Activated CD4-positive, alpha-beta T cell treated with anti-CD3 and anti-CD28 coated beads for 4 hours (primary cell): ENCODE measurements at regions not wholly inside any gene's neighbourhood (a gene's known extent, or its start where the extent isn't known, plus 50 kb on each side); places are given as distances from the start of the nearest gene placed in this dataset.
"Not testable (repeated sequence)": the region's sequence is repeated elsewhere in the genome, so short reads cannot be mapped to it uniquely, and the experiment has no call there.

ENCODE experiments used
- DNase-seq, 2 donors: peaks; one replicate each; pipeline ENCODE4 v3.0.0-alpha.2; 2020

- not testable (repeated sequence) for DNase-seq
Observed at GRCh38 chr17:77562361-77562760, 396.1 kb upstream of the TNRC6C start.

DNA sequence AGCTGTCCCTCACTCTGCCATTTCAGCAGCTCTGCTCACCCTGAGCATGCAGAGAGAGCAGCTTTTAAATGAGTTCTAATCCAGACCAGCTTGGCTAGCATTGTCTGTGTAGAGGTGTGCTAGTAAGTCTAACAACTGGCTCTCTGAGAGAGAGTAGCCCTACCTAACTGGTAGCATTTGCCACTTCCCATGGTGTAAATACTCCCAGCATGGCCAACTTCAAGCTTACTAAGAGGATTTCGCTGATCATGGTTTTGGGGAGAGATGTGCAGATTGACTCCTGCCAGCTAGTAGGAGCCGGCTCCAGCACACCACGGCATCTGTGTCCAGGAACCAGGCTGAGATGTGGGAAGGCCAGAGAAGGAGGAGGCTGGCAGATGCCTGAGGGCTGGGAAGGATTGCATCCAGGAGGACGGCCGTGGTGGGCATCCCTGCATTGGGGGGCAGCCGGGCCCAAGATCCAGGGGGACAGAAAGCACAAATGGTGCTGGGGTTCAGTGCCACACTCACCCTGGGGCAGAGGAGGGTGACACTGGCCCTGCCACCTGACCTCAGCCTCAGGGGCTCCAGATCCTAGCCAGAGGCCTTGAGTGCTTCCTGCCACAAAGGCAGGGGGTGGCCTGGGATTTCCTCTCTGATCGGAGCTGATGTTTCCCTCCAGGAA lies 394.9 kb upstream of the TNRC6C start:
- no peak for DNase-seq

DNA sequence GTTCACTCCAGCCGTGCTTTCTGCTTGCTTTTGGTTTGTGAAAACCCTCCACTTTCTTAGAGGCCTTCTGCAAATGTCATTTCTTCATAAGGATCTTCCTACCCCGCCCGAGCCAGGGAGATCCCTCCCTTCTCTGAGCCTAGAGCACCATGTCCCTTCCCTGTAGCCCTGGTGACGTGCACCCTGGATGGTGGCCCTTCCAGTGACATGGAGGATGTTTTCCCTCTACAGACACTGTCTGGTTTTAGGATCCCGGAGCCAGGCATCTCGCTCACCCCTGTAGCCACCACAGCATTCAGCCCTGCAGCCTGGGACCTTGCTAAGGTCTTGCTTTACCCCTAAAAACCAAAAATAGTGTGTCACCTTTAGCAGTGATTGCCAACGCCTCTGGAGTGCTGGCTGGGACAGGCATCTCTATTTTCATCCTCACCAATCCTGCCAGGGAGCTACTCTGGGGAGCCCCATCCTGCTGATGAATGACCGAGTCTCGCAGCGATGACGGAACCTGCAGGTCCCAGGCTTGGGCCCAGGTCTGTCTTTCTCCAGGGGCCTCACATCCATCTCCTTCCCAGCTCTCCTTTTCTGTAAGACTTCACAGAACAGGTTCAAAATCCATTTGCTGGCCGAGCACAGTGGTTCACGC lies 394.1 kb upstream of the TNRC6C start:
- DNase-seq, result no peak

- DNase-seq, result no peak
Observed at GRCh38 chr17:77565166-77565565, 393.3 kb upstream of the TNRC6C start.

GRCh38 chr17:77566151-77566550 lies 392.4 kb upstream of the TNRC6C start:
- no peak for DNase-seq

- DNase-seq, result no peak
Observed at GRCh38 chr17:77566566-77567138, 391.9 kb upstream of the TNRC6C start.

GRCh38 chr17:77568540-77568939 lies 390.0 kb upstream of the TNRC6C start:
- no peak for DNase-seq

- DNase-seq, result no peak
Observed at GRCh38 chr17:77569846-77570564, 388.5 kb upstream of the TNRC6C start.

GRCh38 chr17:77570565-77570898 lies 388.0 kb upstream of the TNRC6C start:
- DNase-seq, result no peak

DNA sequence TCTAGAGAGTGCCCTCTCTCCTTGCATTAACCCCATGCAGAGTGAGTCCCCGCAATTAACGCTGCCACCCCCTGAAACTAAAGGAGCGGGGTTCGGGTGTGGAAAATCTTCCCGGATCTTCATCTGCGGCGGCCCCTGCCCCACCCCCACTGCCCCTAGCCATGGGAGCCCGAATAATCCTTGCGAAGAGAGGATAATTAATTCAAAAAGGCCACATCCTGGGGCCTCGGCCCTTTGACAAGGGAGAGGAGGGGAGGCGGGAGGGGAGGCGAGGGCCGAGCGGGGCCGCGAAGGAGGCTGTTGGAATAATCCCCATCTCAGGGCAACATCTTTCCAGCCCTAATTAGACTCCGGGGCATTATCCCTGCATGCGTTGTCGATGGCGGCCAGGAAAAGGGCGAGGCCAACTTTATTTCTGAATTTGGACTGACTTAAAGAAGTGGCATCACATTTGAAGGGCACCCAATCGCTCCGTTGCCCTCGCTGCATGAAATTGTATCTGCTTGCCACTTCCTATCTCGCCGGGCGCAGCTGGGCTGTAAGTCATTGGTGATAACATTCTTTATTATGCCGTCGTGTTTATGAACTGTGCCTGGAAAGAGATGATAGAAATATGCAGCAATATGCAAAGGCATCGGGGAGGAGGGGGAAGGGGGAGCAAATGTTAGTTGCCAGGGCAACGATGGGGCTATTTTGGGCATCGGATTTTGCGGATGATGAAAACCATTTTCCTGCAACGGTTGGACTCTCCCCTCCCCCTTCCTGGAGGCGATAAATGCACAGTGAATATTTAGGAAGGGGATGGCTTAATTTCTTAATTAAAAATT lies 387.1 kb upstream of the TNRC6C start:
- no peak for DNase-seq

DNA sequence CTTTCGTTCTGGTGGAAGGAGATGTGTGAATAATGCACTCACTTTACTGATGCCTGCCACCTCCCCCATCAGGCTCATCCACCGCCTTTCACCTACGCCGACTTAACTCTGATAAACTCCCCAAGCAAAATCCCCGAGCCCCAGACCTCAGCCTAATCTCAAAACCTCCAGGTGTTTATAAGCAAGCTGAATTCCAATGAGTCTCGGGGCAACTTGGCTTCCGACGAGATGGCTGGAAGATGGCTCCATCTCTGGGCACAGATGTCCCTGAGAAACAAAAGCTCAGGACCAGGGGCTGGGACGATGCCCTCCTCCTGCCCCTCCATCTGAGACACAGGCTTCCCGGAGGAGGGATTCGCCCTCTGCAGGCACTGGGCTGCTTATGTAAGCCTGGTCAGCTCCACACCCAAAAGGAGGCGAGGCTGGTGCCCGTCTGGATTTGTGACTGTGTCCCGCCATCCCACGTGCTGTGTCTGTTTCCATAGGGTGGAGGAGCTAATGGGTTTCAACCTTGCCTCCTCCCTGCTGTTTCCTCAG lies 386.4 kb upstream of the TNRC6C start:
- DNase-seq, result no peak

DNA sequence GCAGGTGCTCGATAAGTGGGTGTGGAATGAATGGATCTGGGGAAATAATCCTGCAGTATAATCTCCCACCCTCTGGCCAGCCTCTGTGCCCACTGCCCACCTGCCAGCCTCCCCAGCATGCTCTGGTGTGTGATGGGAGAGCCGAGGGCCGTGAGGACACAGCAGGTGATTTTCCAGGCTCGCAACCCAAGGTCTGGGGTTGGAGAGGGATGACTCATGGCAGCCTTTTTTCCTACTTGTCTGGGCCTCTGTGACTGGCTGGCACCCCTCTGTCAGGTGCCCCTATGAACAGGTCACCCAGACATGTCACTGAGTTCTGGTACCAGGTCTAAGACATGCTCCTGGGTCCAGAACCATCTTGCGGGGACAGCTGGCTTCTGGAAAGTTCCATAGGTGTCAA lies 385.7 kb upstream of the TNRC6C start:
- DNase-seq, result no peak

DNA sequence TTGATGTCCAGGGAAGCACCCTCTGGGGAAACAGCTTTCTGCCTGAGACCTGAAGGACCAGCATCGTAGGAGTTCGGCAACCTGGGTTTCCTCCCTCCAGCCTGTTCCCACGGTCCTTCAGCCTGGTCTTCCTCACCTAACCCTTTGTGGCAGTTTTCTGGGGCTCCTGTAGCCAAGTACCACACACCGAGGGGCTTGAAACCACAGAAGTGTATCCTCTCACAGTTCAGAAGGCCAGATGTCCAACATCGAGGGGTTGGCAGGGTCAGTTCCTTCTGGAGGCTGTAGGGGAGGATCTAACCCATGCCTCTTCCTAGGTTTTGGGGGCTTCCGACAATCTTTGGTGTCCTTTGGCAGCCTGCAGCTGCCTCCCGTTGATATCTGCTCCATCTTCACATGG lies 381.0 kb upstream of the TNRC6C start:
- no peak for DNase-seq

- DNase-seq, result no peak
Observed at GRCh38 chr17:77579131-77579530, 379.4 kb upstream of the TNRC6C start.

- DNase-seq, result no peak
Observed at GRCh38 chr17:77579682-77580081, 378.8 kb upstream of the TNRC6C start.

GRCh38 chr17:77580531-77581270 lies 377.8 kb upstream of the TNRC6C start:
- no peak for DNase-seq

GRCh38 chr17:77581480-77581879 lies 377.0 kb upstream of the TNRC6C start:
- no peak for DNase-seq

GRCh38 chr17:77585142-77585860 lies 373.2 kb upstream of the TNRC6C start:
- DNase-seq, result no peak

DNA sequence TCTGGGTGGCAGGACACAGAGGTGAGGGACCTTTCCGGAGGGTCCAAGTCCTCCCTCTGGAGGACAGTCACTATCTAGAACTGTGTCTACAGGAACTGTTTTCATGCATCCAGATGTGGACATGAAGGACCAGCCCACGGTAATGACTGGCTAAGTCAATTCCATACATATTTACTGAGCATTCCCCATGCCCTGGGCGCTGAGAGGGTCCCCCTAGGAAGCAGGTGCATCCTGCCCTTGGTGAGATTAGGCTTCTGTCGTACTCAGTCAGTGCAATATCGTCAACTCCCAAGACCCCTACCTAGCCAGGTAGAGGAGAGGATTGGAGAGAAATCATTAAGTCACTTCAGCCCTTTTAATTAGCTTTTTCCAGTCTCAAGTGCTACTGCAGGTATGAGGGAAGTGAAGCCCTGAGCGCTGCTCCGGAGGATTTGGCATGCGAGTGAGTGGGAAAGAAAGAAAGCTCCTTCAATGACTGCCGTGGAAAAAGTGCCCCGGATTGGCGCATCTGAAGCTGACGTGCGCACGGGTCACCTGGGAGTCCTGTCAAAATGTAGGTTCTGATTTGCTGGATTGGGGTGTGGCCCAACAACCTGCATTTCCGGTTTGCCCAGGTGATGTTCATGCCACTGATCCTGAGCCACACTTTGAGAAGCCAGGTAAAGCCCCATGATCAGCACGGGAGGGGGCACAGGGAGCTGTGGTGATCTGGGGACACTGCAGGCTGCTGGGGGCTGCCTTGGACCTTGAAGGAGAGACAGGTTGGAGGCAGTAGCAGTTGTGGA lies 367.4 kb upstream of the TNRC6C start:
- DNase-seq, result no peak

GRCh38 chr17:77592106-77592865 lies 366.2 kb upstream of the TNRC6C start:
- DNase-seq, result no peak
